Right lobe of liver (tissue), 6 donors: ENCODE measurements at regions not wholly inside any gene's neighbourhood (a gene's known extent, or its start where the extent isn't known, plus 50 kb on each side); places are given as distances from the start of the nearest gene placed in this dataset.
"Not testable (repeated sequence)": the region's sequence is repeated elsewhere in the genome, so short reads cannot be mapped to it uniquely, and the experiment has no call there.

Source experiments
- ATAC-seq, 4 donors: fragments of 200-7000 bp; cut with Tn5 transposase; one replicate each; pipeline ENCODE4 v1.9.1; 2020; ENCODE audit warnings: mild to moderate bottlenecking in 4 of 4, moderate library complexity in 4 of 4
- DNase-seq, 3 donors: peaks; one replicate each; pipeline ENCODE4 v3.0.0-alpha.2; 2020
- H3K27ac ChIP-seq, 3 donors: fragments of 200-600 bp; one replicate each; pipeline ENCODE4 v1.8.0; 2022
- H3K27me3 ChIP-seq, 2 donors: fragments of 200-600 bp; one replicate each; pipeline ENCODE4 v1.8.0; 2022
- H3K36me3 ChIP-seq, 4 donors: fragments of 200-600 bp; sonication (generic) in 1 of 4; one replicate each; pipeline versions ENCODE4 v1.5.1 to v1.8.0; 2017 to 2022; ENCODE audit warnings: control low read depth in 1 of 4
- H3K4me1 ChIP-seq, 4 donors: fragments of 200-600 bp; sonication (generic) in 1 of 4; one replicate each; pipeline versions ENCODE4 v1.5.1 to v1.8.0; 2017 to 2022; ENCODE audit warnings: control low read depth in 1 of 4
- H3K4me3 ChIP-seq, 3 donors: fragments of 200-600 bp; one replicate each; pipeline ENCODE4 v1.8.0; 2022
- H3K9me3 ChIP-seq, 4 donors: fragments of 200-600 bp; sonication (generic) in 1 of 4; one replicate each; pipeline versions ENCODE4 v1.5.1 to v1.8.0; 2017 to 2022; ENCODE audit warnings: control low read depth in 1 of 4
- POLR2A ChIP-seq: fragments of 450-650 bp; IDR thresholded peaks from one replicate; pipeline ENCODE4 v1.6.1; 2017; ENCODE audit warnings: antibody characterized with exemption, mild to moderate bottlenecking
- WGBS: methylation state at CpG from one replicate; pipeline ENCODE4 v1.1.6; 2018; ENCODE audit warnings: low coverage, low lambda C conversion rate; ENCODE audit not compliant: insufficient coverage; ENCODE audit errors: missing lambda C conversion rate; 5-methylcytosine and 5-hydroxymethylcytosine counted together
- intact Hi-C, 2 donors: fragments of 100-400 bp; cut with DNase I; formaldehyde crosslinking; loops; one replicate each; pipeline versions ENCODE4 v1.11.2 to v1.14.1; 2022
- TF ChIP-seq, protein P1 (sequence below), 4 donors: fragments of 200-600 bp in 3 of 4; fragments of 450-650 bp in 1 of 4; IDR thresholded peaks; one replicate each; pipeline versions ENCODE4 v1.5.1 to v1.8.0; 2016 to 2022; ENCODE audit warnings: antibody characterized with exemption in 4 of 4, mild to moderate bottlenecking in 2 of 4
- donor health status: DM: no; HTN: yes; CAD: no.
- donor health status: DM: no; HTN: no; CAD: no.
- donor health status: DM: no; HTN: no; CAD: no.
- donor health status: DM: no; HTN: yes; CAD: no.
- donor health status: DM: no; HTN: yes; CAD: no.

GRCh38 chr1:194358208-194358581 lies 1171.8 kb upstream of the B3GALT2 start:
- intact Hi-C loops: no loop called here
- ATAC-seq (no peak), DNase-seq (peak in 1 of 3 donors; percentile 13)
- no peak overlapping the region for H3K27ac ChIP-seq
- no CpG with 5 or more reads among the region's 26 CpGs for WGBS
- no peaks in the 10 kb centered on the region for H3K4me1 ChIP-seq
- no peaks in the 10 kb centered on the region for H3K9me3 ChIP-seq
- no peak overlapping the region for H3K4me3 ChIP-seq
- H3K27me3 ChIP-seq: no peaks in the 10 kb centered on the region
- TF ChIP-seq, protein P1, sequence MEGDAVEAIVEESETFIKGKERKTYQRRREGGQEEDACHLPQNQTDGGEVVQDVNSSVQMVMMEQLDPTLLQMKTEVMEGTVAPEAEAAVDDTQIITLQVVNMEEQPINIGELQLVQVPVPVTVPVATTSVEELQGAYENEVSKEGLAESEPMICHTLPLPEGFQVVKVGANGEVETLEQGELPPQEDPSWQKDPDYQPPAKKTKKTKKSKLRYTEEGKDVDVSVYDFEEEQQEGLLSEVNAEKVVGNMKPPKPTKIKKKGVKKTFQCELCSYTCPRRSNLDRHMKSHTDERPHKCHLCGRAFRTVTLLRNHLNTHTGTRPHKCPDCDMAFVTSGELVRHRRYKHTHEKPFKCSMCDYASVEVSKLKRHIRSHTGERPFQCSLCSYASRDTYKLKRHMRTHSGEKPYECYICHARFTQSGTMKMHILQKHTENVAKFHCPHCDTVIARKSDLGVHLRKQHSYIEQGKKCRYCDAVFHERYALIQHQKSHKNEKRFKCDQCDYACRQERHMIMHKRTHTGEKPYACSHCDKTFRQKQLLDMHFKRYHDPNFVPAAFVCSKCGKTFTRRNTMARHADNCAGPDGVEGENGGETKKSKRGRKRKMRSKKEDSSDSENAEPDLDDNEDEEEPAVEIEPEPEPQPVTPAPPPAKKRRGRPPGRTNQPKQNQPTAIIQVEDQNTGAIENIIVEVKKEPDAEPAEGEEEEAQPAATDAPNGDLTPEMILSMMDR (IDR thresholded peaks at IDR 0.05): no peak
- no peak for TF ChIP-seq POLR2A
- H3K36me3 ChIP-seq: no peaks in the 10 kb centered on the region

- H3K4me3 ChIP-seq, ATAC-seq, H3K27ac ChIP-seq, H3K4me1 ChIP-seq, H3K27me3 ChIP-seq, H3K36me3 ChIP-seq, intact Hi-C loops, DNase-seq, H3K9me3 ChIP-seq: not testable (repeated sequence)
- 85% methylated on average over 15 of the region's 25 CpGs for WGBS
Observed at GRCh38 chr1:194357573-194358207, 1171.3 kb upstream of the B3GALT2 start.

GRCh38 chr1:194355488-194356106 lies 1169.2 kb upstream of the B3GALT2 start:
- TF ChIP-seq, protein P1 (IDR thresholded peaks at IDR 0.05): no peak
- TF ChIP-seq POLR2A: no peak
- no peaks in the 10 kb centered on the region for H3K4me1 ChIP-seq
- H3K36me3 ChIP-seq: no peaks in the 10 kb centered on the region
- H3K27ac ChIP-seq: no peak overlapping the region
- H3K4me3 ChIP-seq: no peak overlapping the region
- WGBS: 69% methylated on average over 11 of the region's 12 CpGs
- ATAC-seq (no peak), DNase-seq (peak in 2 of 3 donors; percentile 5 to 31)
- intact Hi-C loops: no loop called here
- H3K9me3 ChIP-seq: no peaks in the 10 kb centered on the region
- H3K27me3 ChIP-seq: no peaks in the 10 kb centered on the region

DNA sequence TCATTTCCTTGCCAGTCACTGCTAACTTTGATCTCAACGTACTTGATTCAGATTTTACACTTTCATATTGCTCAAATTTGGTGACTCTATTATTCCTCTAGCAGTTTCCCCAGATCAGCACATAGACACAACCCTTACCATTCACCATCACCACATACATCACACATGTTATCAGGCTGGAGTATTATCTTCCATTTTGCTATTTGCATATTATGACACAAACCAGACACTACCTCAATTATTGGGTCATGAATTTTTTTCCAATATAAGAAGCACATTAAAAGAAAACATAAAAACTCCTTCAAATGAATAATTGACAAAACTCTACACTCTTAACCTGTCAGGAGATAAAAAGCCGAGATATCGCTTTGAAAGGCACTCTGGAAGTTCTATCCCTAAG lies 1166.7 kb upstream of the B3GALT2 start:
- intact Hi-C loops: no loop called here

DNA sequence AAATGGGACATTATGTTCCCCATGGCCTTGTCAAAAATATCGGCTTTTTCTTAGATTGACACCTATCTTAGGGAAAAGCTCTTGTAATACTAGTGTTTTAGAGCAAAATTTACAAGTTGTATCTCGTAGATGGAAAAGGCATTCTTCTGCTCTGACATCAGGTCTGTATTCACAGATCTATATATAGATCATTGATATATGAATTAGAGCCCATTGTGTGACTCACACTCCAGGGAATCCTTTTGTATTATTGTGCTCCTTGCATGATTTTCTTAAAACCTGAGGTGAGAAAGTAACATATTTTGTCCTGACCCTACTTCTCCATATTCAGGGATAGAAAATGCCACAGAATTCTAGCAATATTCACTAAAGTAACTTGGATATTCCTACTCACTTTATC lies 1160.8 kb upstream of the B3GALT2 start:
- H3K27ac ChIP-seq: no peak overlapping the region
- H3K36me3 ChIP-seq: no peaks in the 10 kb centered on the region
- intact Hi-C loops: no loop called here
- 71% methylated on average over 2 of the region's 2 CpGs for WGBS
- ATAC-seq: no peak
- TF ChIP-seq, protein P1 (IDR thresholded peaks at IDR 0.05): no peak
- no peak for TF ChIP-seq POLR2A
- DNase-seq: no peak
- H3K27me3 ChIP-seq: peaks cover 0 to 3% of the 10 kb centered on the region in 2 donors
- no peak overlapping the region for H3K4me3 ChIP-seq
- H3K4me1 ChIP-seq: no peaks in the 10 kb centered on the region
- no peaks in the 10 kb centered on the region for H3K9me3 ChIP-seq

More for the DNA sequence above, 1166.7 kb upstream of the B3GALT2 start:
- Histone ChIP-seq H3K4me3 (no peak overlapping the region), H3K27ac (no peak overlapping the region), H3K36me3 (no peaks in the 10 kb centered on the region), H3K9me3 (no peaks in the 10 kb centered on the region), H3K4me1 (no peaks in the 10 kb centered on the region), H3K27me3 (no peaks in the 10 kb centered on the region)
- ATAC-seq: no peak
- 71% methylated on average over 3 of the region's 3 CpGs for WGBS
- DNase-seq: no peak
- TF ChIP-seq, protein P1 (IDR thresholded peaks at IDR 0.05): no peak
- no peak for TF ChIP-seq POLR2A
